ENCODE measurements at regions not wholly inside any gene's neighbourhood (a gene's known extent, or its start where the extent isn't known, plus 50 kb on each side); places are given as distances from the start of the nearest gene placed in this dataset.
"Not testable (repeated sequence)": the region's sequence is repeated elsewhere in the genome, so short reads cannot be mapped to it uniquely, and the experiment has no call there.

DNA sequence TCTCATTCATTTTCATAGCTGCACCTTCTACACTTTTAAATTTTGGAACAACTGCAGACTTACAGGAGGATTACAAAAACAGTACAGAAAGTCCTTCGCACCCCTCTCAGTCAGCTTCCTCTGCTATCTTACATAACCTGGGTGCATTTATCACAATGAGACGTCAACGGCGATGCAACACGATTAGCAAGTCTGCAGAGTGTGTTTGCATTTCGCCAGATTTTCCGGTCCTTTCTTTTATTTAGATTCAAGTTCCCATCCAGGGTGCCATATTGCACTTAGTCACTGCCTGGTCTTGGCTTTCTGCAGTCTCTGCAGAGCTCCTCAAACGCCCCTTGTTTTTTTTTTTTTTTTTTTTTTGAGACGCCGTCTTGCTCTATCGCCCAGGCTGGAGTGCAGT lies 85.9 kb downstream of the ASMT start:
- peaks cover 25% of the 10 kb centered on the region for H3K36me3 Mint-ChIP-seq (ENCODE audit: low read depth)
- ChIA-PET POLR2A (no interaction called here), CTCF (no interaction called here)
- no peaks in the 10 kb centered on the region for H3K27me3 Mint-ChIP-seq (ENCODE audit: low read depth)
- H3K4me3 Mint-ChIP-seq = no peak overlapping the region
- H3K27ac Mint-ChIP-seq = no peak overlapping the region
- H3K9me3 Mint-ChIP-seq (ENCODE audit: insufficient read depth) = peaks cover 12% of the 10 kb centered on the region
- ATAC-seq = no peak
- no peak for DNase-seq
- no peaks in the 10 kb centered on the region for H3K4me1 Mint-ChIP-seq (ENCODE audit: low read depth)

DNA sequence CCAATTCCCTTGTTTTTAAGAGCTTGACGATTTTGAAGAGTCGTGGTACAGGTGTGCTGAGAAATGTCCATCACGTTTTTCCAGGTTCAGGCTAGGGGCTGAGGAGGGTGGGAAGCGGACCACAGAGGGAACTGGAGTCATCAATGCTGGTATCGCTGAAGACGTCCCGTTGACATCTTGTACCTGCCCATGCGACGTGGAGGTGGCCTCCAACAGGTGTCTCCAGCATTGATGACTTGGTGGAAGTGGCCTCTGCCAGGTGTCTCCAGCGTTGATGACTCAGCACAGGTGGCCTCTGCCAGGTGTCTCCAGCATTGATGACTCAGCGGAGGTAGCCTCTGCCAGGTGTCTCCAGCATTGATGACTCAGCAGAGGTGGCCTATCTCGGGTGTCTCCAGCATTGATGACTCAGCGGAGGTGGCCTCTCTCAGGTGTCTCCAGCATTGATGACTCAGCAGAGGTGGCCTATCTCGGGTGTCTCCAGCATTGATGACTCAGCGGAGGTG lies 86.6 kb downstream of the ASMT start:
- H3K4me3 Mint-ChIP-seq, POLR2A ChIA-PET, ATAC-seq: not testable (repeated sequence)

GRCh38 chrX:1702142-1702541 lies 87.3 kb downstream of the ASMT start:
- DNase-seq; CTCF ChIA-PET; ATAC-seq; H3K27ac Mint-ChIP-seq; H3K9me3 Mint-ChIP-seq (ENCODE audit: insufficient read depth); POLR2A ChIA-PET; H3K4me3 Mint-ChIP-seq; H3K4me1 Mint-ChIP-seq (ENCODE audit: low read depth); H3K27me3 Mint-ChIP-seq (ENCODE audit: low read depth): not testable (repeated sequence)
- H3K36me3 Mint-ChIP-seq (ENCODE audit: low read depth) = peaks cover 17% of the 10 kb centered on the region

More for the DNA sequence above, 86.6 kb downstream of the ASMT start:
- H3K9me3 Mint-ChIP-seq (ENCODE audit: insufficient read depth); H3K27me3 Mint-ChIP-seq (ENCODE audit: low read depth); H3K4me1 Mint-ChIP-seq (ENCODE audit: low read depth); H3K27ac Mint-ChIP-seq; CTCF ChIA-PET; DNase-seq: not testable (repeated sequence)
- H3K36me3 Mint-ChIP-seq (ENCODE audit: low read depth) = peaks cover 20% of the 10 kb centered on the region

DNA sequence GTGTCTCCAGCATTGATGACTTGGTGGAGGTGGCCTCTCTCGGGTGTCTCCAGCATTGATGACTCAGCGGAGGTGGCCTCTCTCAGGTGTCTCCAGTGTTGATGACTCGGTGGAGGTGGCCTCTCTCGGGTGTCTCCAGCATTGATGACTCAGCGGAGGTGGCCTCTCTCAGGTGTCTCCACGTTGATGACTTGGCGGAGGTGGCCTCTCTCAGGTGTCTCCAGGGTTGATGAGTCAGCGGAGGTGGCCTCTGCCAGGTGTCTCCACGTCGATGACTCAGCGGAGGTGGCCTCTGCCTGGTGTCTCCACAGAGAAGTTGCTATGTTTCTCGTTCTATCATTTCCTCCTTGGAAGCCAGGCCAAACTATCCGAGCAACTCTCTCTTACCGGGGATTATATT lies 87.7 kb downstream of the ASMT start:
- DNase-seq; H3K27ac Mint-ChIP-seq; H3K27me3 Mint-ChIP-seq (ENCODE audit: low read depth); POLR2A ChIA-PET; H3K4me1 Mint-ChIP-seq (ENCODE audit: low read depth); H3K9me3 Mint-ChIP-seq (ENCODE audit: insufficient read depth); H3K4me3 Mint-ChIP-seq; CTCF ChIA-PET; ATAC-seq: not testable (repeated sequence)
- H3K36me3 Mint-ChIP-seq (ENCODE audit: low read depth) = peaks cover 17% of the 10 kb centered on the region

DNA sequence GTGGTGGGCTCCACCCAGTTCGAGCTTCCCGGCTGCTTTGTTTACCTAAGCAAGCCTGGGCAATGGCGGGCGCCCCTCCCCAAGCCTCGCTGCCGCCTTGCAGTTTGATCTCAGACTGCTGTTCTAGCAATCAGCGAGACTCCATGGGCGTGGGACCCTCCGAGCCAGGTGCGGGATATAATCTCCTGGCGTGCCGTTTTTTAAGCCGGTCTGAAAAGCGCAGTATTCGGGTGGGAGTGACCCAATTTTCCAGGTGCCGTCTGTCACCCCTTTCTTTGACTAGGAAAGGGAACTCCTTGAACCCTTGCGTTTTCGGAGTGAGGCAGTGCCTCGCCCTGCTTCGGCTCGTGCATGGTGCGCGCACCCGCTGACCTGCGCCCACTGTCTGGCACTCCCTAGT lies 94.4 kb downstream of the ASMT start:
- not testable (repeated sequence) for DNase-seq

DNA sequence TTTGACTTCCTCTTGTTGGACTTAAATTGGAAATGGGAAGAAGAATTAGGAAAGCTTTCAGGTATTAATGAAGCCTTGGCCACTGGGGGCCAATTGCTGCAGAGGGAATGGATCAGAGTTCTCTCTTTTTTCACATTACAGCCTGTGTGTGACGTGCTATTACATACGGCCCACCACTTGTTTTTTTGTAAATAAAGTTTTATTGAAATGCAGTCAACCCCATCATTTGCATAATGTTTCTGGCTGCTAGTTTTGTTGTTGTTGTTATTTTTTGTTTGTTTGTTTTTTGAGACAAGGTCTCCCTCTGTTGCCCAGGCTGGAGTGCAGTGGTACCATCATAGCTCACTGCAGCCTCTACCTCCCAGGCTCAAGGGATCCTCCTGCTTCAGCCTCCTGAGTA lies 98.4 kb downstream of the ASMT start:
- no peak for DNase-seq
- Mint-ChIP-seq H3K4me1 (ENCODE audit: low read depth) (no peaks in the 10 kb centered on the region), H3K9me3 (ENCODE audit: insufficient read depth) (no peaks in the 10 kb centered on the region), H3K4me3 (no peak overlapping the region), H3K36me3 (ENCODE audit: low read depth) (peaks cover 12% of the 10 kb centered on the region), H3K27ac (no peak overlapping the region), H3K27me3 (ENCODE audit: low read depth) (no peaks in the 10 kb centered on the region)
- ATAC-seq = no peak
- CTCF ChIA-PET = no interaction called here
- POLR2A ChIA-PET = no interaction called here

More for the DNA sequence above, 94.4 kb downstream of the ASMT start:
- CTCF ChIA-PET; H3K27ac Mint-ChIP-seq; H3K9me3 Mint-ChIP-seq (ENCODE audit: insufficient read depth); POLR2A ChIA-PET; ATAC-seq; H3K27me3 Mint-ChIP-seq (ENCODE audit: low read depth); H3K4me1 Mint-ChIP-seq (ENCODE audit: low read depth); H3K4me3 Mint-ChIP-seq: not testable (repeated sequence)
- peaks cover 12% of the 10 kb centered on the region for H3K36me3 Mint-ChIP-seq (ENCODE audit: low read depth)

DNA sequence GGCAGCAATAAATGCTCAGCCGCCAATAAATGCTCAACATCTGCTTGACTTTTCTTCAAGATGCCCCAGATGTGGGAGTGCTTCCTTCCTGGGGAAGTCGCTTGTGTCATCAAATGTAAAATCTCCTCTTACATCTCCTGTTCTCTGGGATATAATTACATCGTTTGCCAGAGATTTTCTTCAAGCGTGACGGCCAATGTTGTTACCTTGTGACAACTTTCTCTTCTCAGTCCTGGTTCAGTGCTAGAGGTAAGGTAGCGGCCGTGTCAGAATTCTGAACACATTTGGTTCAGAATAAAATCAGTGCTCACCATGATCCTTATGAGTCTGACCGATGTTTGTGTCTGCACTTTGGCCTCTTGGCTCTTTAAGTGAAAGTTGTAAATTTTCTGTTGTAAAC lies 102.5 kb downstream of the ASMT start:
- Mint-ChIP-seq H3K27ac (no peak overlapping the region), H3K4me1 (ENCODE audit: low read depth) (no peaks in the 10 kb centered on the region), H3K36me3 (ENCODE audit: low read depth) (peaks cover 20% of the 10 kb centered on the region), H3K27me3 (ENCODE audit: low read depth) (no peaks in the 10 kb centered on the region), H3K4me3 (no peak overlapping the region), H3K9me3 (ENCODE audit: insufficient read depth) (no peaks in the 10 kb centered on the region)
- ChIA-PET POLR2A (no interaction called here), CTCF (no interaction called here)
- ATAC-seq (no peak), DNase-seq (no peak)

GRCh38 chrX:1719270-1719669 lies 104.4 kb downstream of the ASMT start:
- H3K36me3 Mint-ChIP-seq (ENCODE audit: low read depth) = peaks cover 8% of the 10 kb centered on the region
- ChIA-PET CTCF (no interaction called here), POLR2A (no interaction called here)
- no peaks in the 10 kb centered on the region for H3K4me1 Mint-ChIP-seq (ENCODE audit: low read depth)
- H3K27me3 Mint-ChIP-seq (ENCODE audit: low read depth) = no peaks in the 10 kb centered on the region
- no peak overlapping the region for H3K27ac Mint-ChIP-seq
- H3K4me3 Mint-ChIP-seq = no peak overlapping the region
- ATAC-seq (no peak), DNase-seq (no peak)
- no peaks in the 10 kb centered on the region for H3K9me3 Mint-ChIP-seq (ENCODE audit: insufficient read depth)

GRCh38 chrX:1720836-1721235 lies 106.0 kb downstream of the ASMT start:
- Mint-ChIP-seq H3K27me3 (ENCODE audit: low read depth) (no peaks in the 10 kb centered on the region), H3K27ac (no peak overlapping the region), H3K9me3 (ENCODE audit: insufficient read depth) (no peaks in the 10 kb centered on the region), H3K4me3 (no peak overlapping the region), H3K36me3 (ENCODE audit: low read depth) (peaks cover 8% of the 10 kb centered on the region), H3K4me1 (ENCODE audit: low read depth) (no peaks in the 10 kb centered on the region)
- ChIA-PET POLR2A (no interaction called here), CTCF (no interaction called here)
- no peak for ATAC-seq
- DNase-seq = no peak

- no peak for ATAC-seq
- Mint-ChIP-seq H3K4me3 (no peak overlapping the region), H3K27me3 (ENCODE audit: low read depth) (no peaks in the 10 kb centered on the region), H3K36me3 (ENCODE audit: low read depth) (peaks cover 28% of the 10 kb centered on the region), H3K4me1 (ENCODE audit: low read depth) (no peaks in the 10 kb centered on the region), H3K27ac (no peak overlapping the region), H3K9me3 (ENCODE audit: insufficient read depth) (peaks cover 6% of the 10 kb centered on the region)
- ChIA-PET CTCF (no interaction called here), POLR2A (no interaction called here)
- DNase-seq = no peak
These were observed 110.6 kb downstream of the ASMT start for GRCh38 chrX:1725472-1725871.

GRCh38 chrX:1727531-1728027 lies 112.7 kb downstream of the ASMT start:
- Mint-ChIP-seq H3K4me1 (ENCODE audit: low read depth) (no peaks in the 10 kb centered on the region), H3K9me3 (ENCODE audit: insufficient read depth) (peaks cover 6% of the 10 kb centered on the region), H3K27me3 (ENCODE audit: low read depth) (no peaks in the 10 kb centered on the region), H3K27ac (no peak overlapping the region), H3K36me3 (ENCODE audit: low read depth) (peaks cover 22% of the 10 kb centered on the region), H3K4me3 (no peak overlapping the region)
- ChIA-PET CTCF (no interaction called here), POLR2A (no interaction called here)
- ATAC-seq = no peak
- no peak for DNase-seq

GRCh38 chrX:1734806-1735205 lies 119.9 kb downstream of the ASMT start:
- ChIA-PET POLR2A (no interaction called here), CTCF (no interaction called here)
- no peak overlapping the region for H3K4me3 Mint-ChIP-seq
- no peaks in the 10 kb centered on the region for H3K27me3 Mint-ChIP-seq (ENCODE audit: low read depth)
- H3K27ac Mint-ChIP-seq = no peak overlapping the region
- H3K9me3 Mint-ChIP-seq (ENCODE audit: insufficient read depth) = peaks cover 1% of the 10 kb centered on the region
- no peak for ATAC-seq
- H3K4me1 Mint-ChIP-seq (ENCODE audit: low read depth) = no peaks in the 10 kb centered on the region
- DNase-seq = no peak
- H3K36me3 Mint-ChIP-seq (ENCODE audit: low read depth) = peaks cover 27% of the 10 kb centered on the region

DNA sequence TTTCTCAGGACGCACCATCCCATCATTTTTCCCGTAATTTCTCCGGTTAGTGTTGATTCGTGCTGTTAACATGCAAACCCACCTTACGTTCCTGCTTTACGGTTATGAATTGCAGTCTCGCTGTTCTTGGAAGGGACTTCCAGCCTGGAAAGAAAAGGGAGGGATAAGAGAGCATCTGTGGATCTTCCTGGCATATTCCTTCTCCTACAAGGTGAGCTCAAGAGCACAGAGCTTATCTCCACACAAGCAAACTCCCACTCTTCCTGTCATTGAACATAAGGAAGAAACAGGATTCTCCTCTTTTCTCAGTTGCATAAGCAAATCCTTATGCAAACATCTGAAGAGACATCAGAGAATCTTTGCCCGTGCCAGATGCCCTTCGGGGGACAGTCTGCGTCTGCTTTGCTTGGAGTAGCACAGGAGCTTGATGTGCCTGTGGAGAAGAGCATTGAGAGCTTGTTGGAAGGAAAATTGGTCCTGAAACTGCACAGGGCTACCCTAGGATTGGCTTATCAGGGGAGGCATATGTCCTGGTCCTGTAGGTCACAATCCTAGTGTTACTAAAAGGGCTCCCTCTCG lies 127.0 kb downstream of the ASMT start:
- peaks cover 62% of the 10 kb centered on the region for H3K36me3 Mint-ChIP-seq (ENCODE audit: low read depth)
- H3K27me3 Mint-ChIP-seq (ENCODE audit: low read depth) = no peaks in the 10 kb centered on the region
- DNase-seq (no peak), ATAC-seq (no peak)
- ChIA-PET CTCF (no interaction called here), POLR2A (no interaction called here)
- H3K4me1 Mint-ChIP-seq (ENCODE audit: low read depth) = no peaks in the 10 kb centered on the region
- H3K27ac Mint-ChIP-seq = no peak overlapping the region
- peaks cover 23% of the 10 kb centered on the region for H3K9me3 Mint-ChIP-seq (ENCODE audit: insufficient read depth)
- no peak overlapping the region for H3K4me3 Mint-ChIP-seq
